PC-9 (cell line): ENCODE measurements at regions not wholly inside any gene's neighbourhood (a gene's known extent, or its start where the extent isn't known, plus 50 kb on each side); places are given as distances from the start of the nearest gene placed in this dataset.

Experiments used
- BruUV-seq: library from RNA; stranded (reverse); fragments of 400-500 nt; replicated peaks from 2 replicates; lab custom pipeline; 2021; lab: Mats Ljungman, UMichigan
- CTCF ChIA-PET: fragments of 300-600 bp; sonication (Branson Sonifier 250); formaldehyde crosslinking; loops from one replicate; lab custom pipeline; 2022; ENCODE audit warnings: antibody characterized with exemption; lab: Charles Lee
- POLR2A ChIA-PET: fragments of 300-600 bp; sonication (Branson Sonifier 250); formaldehyde crosslinking; loops from one replicate; lab custom pipeline; 2022; ENCODE audit warnings: antibody characterized with exemption; ENCODE audit not compliant: unreplicated experiment; lab: Charles Lee
- DNase-seq, 2 experiments: peaks; one replicate each; pipeline versions ENCODE4 v3.0.0 to v3.0.0-alpha.2; 2015 to 2022; ENCODE audit warnings: mixed read lengths in 1 of 2
- H2AFZ ChIP-seq: fragments of 200-600 bp; sonication (generic); 2 replicates; pipeline ENCODE4 v1.8.1; 2017; ENCODE audit warnings: antibody characterized with exemption
- H3F3A ChIP-seq: fragments of 200-600 bp; sonication (generic); 2 replicates; pipeline ENCODE4 v1.8.1; 2017; ENCODE audit warnings: antibody characterized with exemption, mild to moderate bottlenecking, low read depth; ENCODE audit not compliant: insufficient read depth
- H3K27ac ChIP-seq: fragments of 200-600 bp; sonication (generic); 2 replicates; pipeline ENCODE4 v1.6.1; 2016; ENCODE audit warnings: mixed run types
- H3K27me3 ChIP-seq: fragments of 200-600 bp; sonication (generic); 2 replicates; pipeline ENCODE4 v1.6.1; 2016; ENCODE audit warnings: low read depth, mixed run types; ENCODE audit not compliant: insufficient read depth
- H3K36me3 ChIP-seq: fragments of 200-600 bp; sonication (generic); 2 replicates; pipeline ENCODE4 v1.6.1; 2016; ENCODE audit warnings: low read depth, mixed run types
- H3K4me1 ChIP-seq: fragments of 200-600 bp; sonication (generic); replicated peaks from 2 replicates; pipeline ENCODE4 v1.6.1; 2016; ENCODE audit warnings: mixed run types; ENCODE audit not compliant: insufficient read depth
- H3K4me2 ChIP-seq: fragments of 200-600 bp; sonication (generic); 2 replicates; pipeline ENCODE4 v1.6.1; 2017; ENCODE audit warnings: mixed run types
- H3K4me3 ChIP-seq: fragments of 200-600 bp; sonication (generic); 2 replicates; pipeline ENCODE4 v1.6.1; 2016; ENCODE audit warnings: mixed run types
- H3K79me2 ChIP-seq: fragments of 200-600 bp; sonication (generic); 2 replicates; pipeline ENCODE4 v1.6.1; 2017; ENCODE audit warnings: low read depth, mixed run types
- H3K9me2 ChIP-seq: fragments of 200-600 bp; sonication (generic); 2 replicates; pipeline ENCODE4 v1.8.1; 2017; ENCODE audit warnings: mild to moderate bottlenecking; ENCODE audit not compliant: insufficient read depth
- H3K9me3 ChIP-seq: fragments of 200-600 bp; sonication (generic); 2 replicates; pipeline ENCODE4 v1.8.1; 2016; ENCODE audit warnings: low read depth; ENCODE audit not compliant: insufficient read depth
- H4K20me1 ChIP-seq: fragments of 200-600 bp; sonication (generic); 2 replicates; pipeline ENCODE4 v1.8.1; 2017; ENCODE audit not compliant: insufficient read depth
- EZH2 ChIP-seq: fragments of 200-600 bp; sonication (generic); IDR thresholded peaks from 2 replicates; pipeline ENCODE4 v1.8.0; 2017; ENCODE audit warnings: antibody characterized with exemption, low read depth
- intact Hi-C: fragments of 100-400 bp; cut with micrococcal nuclease; formaldehyde crosslinking; loops from one replicate; pipeline ENCODE4 v1.10.0; 2022; ENCODE audit not compliant: unreplicated experiment
- TF ChIP-seq, protein P1 (sequence below): fragments of 200-600 bp; sonication (generic); conservative IDR thresholded peaks from 2 replicates; pipeline ENCODE4 v1.6.1; 2017; ENCODE audit warnings: mixed run types, antibody characterized with exemption, mild to moderate bottlenecking, moderate library complexity

DNA sequence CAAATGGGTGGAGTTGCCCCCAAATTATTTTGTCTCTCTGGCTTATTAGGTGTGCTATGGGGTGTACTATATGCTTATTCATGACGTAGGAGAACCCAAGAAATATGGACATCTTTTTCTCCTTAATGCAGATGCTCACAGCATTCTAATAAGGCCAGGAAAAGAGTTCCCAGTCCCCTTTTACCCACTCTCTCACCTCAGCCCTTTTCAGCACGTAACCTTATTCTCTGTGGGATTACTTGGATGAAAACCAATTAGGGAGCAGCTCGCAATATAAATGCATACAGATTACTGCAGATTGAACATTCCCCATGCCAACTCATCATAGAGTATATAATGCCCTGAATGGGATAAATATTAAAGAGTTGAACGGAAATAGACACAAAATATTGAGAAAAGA lies 891.2 kb upstream of the POU3F3 start:
- no peaks in the 10 kb centered on the region for H3K9me2 ChIP-seq
- H3K4me2 ChIP-seq, result no peak overlapping the region
- no peaks in the 10 kb centered on the region for H3K36me3 ChIP-seq
- CTCF ChIA-PET, result no interaction called here
- POLR2A ChIA-PET, result no interaction called here
- DNase-seq, result no peak
- H3K4me3 ChIP-seq, result no peak overlapping the region
- BruUV-seq, result no TSS peak
- no peaks in the 10 kb centered on the region for H3K79me2 ChIP-seq
- H2AFZ ChIP-seq, result no peak overlapping the region
- no peaks in the 10 kb centered on the region for H3F3A ChIP-seq
- H4K20me1 ChIP-seq, result no peaks in the 10 kb centered on the region
- H3K9me3 ChIP-seq, result no peaks in the 10 kb centered on the region
- intact Hi-C loops, result no loop called here
- no peak for TF ChIP-seq EZH2
- TF ChIP-seq, protein P1, sequence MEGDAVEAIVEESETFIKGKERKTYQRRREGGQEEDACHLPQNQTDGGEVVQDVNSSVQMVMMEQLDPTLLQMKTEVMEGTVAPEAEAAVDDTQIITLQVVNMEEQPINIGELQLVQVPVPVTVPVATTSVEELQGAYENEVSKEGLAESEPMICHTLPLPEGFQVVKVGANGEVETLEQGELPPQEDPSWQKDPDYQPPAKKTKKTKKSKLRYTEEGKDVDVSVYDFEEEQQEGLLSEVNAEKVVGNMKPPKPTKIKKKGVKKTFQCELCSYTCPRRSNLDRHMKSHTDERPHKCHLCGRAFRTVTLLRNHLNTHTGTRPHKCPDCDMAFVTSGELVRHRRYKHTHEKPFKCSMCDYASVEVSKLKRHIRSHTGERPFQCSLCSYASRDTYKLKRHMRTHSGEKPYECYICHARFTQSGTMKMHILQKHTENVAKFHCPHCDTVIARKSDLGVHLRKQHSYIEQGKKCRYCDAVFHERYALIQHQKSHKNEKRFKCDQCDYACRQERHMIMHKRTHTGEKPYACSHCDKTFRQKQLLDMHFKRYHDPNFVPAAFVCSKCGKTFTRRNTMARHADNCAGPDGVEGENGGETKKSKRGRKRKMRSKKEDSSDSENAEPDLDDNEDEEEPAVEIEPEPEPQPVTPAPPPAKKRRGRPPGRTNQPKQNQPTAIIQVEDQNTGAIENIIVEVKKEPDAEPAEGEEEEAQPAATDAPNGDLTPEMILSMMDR, result no peak
- peaks cover 8% of the 10 kb centered on the region; the same call in 1 of the 2 replicates for H3K27me3 ChIP-seq
- no peaks in the 10 kb centered on the region for H3K4me1 ChIP-seq
- H3K27ac ChIP-seq, result no peak overlapping the region

DNA sequence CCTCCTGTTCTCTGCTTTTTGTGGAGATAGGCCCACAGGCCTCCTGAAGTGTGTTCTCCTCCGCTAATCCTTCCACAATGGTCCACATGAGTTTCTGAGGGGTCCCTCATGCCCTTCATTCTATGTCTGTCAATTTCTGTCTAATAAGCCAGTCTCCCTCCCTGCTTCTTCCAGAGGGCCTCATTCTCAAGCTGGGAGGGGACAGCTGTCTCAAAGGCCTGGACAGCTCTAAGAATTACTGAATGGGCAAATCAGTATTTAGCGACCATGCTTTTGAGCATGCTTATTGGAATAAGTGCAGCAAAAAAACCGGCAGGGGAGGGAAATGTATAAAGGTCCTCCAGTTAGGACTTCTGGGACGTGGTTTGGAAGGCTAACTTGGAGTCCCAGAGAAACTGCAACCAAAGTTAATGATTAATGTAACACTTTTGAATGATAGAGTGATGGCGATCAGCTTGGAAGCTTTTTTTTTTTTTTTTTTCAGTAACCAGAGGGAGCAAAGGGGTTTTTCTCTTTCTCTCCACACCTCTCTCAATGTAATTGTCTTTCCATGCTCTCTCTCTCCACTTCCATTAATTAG lies 890.7 kb upstream of the POU3F3 start:
- Histone ChIP-seq H3F3A (no peaks in the 10 kb centered on the region), H4K20me1 (no peaks in the 10 kb centered on the region), H2AFZ (no peak overlapping the region), H3K9me2 (no peaks in the 10 kb centered on the region), H3K27me3 (peaks cover 7% of the 10 kb centered on the region; the same call in 1 of the 2 replicates), H3K79me2 (no peaks in the 10 kb centered on the region), H3K4me2 (no peak overlapping the region), H3K36me3 (no peaks in the 10 kb centered on the region), H3K4me3 (no peak overlapping the region), H3K27ac (no peak overlapping the region), H3K9me3 (no peaks in the 10 kb centered on the region), H3K4me1 (no peaks in the 10 kb centered on the region)
- POLR2A ChIA-PET, result no interaction called here
- TF ChIP-seq, protein P1, result no peak
- TF ChIP-seq EZH2, result no peak
- intact Hi-C loops, result no loop called here
- CTCF ChIA-PET, result no interaction called here
- no peak for DNase-seq
- BruUV-seq, result no TSS peak

DNA sequence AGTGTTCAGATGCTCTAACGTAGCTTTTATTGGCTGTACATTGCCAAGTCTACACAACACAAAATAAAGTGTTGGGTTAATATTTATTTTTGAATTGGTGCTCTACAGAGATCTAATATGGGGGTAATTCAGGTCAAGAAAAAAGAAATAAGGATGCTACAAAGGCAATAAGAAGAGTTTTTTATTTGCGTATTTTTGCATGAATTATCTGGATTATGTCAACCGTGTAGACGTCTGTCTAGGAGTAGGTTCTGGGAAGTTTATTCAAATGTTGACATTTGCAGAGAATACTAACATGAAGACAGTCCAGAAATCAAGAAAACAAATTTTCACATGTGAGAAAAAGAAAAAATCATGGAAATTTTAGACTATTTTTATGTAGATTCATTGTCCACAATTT lies 876.7 kb upstream of the POU3F3 start:
- H4K20me1 ChIP-seq, result no peaks in the 10 kb centered on the region
- BruUV-seq, result no TSS peak
- ChIA-PET POLR2A (no interaction called here), CTCF (no interaction called here)
- TF ChIP-seq, protein P1, result no peak
- TF ChIP-seq EZH2, result no peak
- DNase-seq, result no peak
- no peaks in the 10 kb centered on the region for H3F3A ChIP-seq
- no peaks in the 10 kb centered on the region; the same call in 1 of the 2 replicates for H3K9me3 ChIP-seq
- no peak overlapping the region for H3K4me2 ChIP-seq
- no peaks in the 10 kb centered on the region for H3K36me3 ChIP-seq
- no peaks in the 10 kb centered on the region; the same call in 1 of the 2 replicates for H3K27me3 ChIP-seq
- H3K4me1 ChIP-seq, result no peaks in the 10 kb centered on the region
- H3K27ac ChIP-seq, result no peak overlapping the region
- H3K79me2 ChIP-seq, result no peaks in the 10 kb centered on the region
- H3K4me3 ChIP-seq, result no peak overlapping the region
- H3K9me2 ChIP-seq, result no peaks in the 10 kb centered on the region
- intact Hi-C loops, result no loop called here
- H2AFZ ChIP-seq, result no peak overlapping the region
